ENCODE measurements at regions not wholly inside any gene's neighbourhood (a gene's known extent, or its start where the extent isn't known, plus 50 kb on each side); places are given as distances from the start of the nearest gene placed in this dataset.

DNA sequence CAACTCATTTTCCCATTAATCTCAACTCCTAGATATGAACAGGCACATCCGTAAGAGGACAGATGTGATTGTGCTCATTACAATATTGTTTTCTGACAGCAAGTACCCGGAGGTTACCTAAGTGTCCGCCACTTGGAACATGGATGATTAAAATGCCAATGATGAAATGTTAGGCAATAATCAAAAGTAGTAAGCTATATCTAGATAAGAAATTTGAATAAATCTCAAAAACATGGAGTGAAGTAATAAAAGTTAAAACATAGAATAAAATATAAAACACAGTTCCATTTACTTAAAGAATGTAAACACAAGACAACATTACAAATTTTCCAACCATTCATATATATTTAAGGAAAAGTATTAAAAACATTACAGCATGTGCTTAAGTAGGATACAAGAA is 59.2 kb upstream of the LY86 start:
- no peaks in the 10 kb centered on the region for H3K36me3 ChIP-seq (ENCODE audit: control insufficient read depth in 4 of 4, insufficient read depth in 3 of 4, low read depth in 1 of 4, low read length in 3 of 4)
- WGBS: 93% methylated on average over 3 of the region's 3 CpGs
- peaks cover 0 to 4% (median 1%) of the 10 kb centered on the region in 4 donors for H3K9me3 ChIP-seq (ENCODE audit: control insufficient read depth in 4 of 4, low read length in 3 of 4)
- peaks cover 0 to 4% (median 2%) of the 10 kb centered on the region in 4 donors for H3K27me3 ChIP-seq (ENCODE audit: control insufficient read depth in 4 of 4, insufficient read depth in 4 of 4, low read length in 3 of 4)
- no peak overlapping the region for H3K4me3 ChIP-seq (ENCODE audit: low read depth in 1 of 3, low read length in 3 of 3)
- no peak for DNase-seq (ENCODE audit: low spot score)
- no peak overlapping the region for H3K27ac ChIP-seq (ENCODE audit: low read depth in 1 of 2, low read length in 2 of 2)
- H3K4me1 ChIP-seq (ENCODE audit: control insufficient read depth in 4 of 4, insufficient read depth in 4 of 4, low read length in 3 of 4): no peaks in the 10 kb centered on the region
- TF ChIP-seq HNF4A (conservative IDR thresholded peaks at IDR 0.05): no peak
- no peak for TF ChIP-seq GABPA (IDR thresholded peaks at IDR 0.05 in 1 of 2, conservative IDR thresholded peaks at IDR 0.05 in 1 of 2)
- TF ChIP-seq RXRA (IDR thresholded peaks at IDR 0.05): no peak
- TF ChIP-seq TAF1 (conservative IDR thresholded peaks at IDR 0.05): no peak
- TF ChIP-seq YY1 (IDR thresholded peaks at IDR 0.05): no peak
- TF ChIP-seq FOXA2 (IDR thresholded peaks at IDR 0.05): no peak
- TF ChIP-seq, protein P1, sequence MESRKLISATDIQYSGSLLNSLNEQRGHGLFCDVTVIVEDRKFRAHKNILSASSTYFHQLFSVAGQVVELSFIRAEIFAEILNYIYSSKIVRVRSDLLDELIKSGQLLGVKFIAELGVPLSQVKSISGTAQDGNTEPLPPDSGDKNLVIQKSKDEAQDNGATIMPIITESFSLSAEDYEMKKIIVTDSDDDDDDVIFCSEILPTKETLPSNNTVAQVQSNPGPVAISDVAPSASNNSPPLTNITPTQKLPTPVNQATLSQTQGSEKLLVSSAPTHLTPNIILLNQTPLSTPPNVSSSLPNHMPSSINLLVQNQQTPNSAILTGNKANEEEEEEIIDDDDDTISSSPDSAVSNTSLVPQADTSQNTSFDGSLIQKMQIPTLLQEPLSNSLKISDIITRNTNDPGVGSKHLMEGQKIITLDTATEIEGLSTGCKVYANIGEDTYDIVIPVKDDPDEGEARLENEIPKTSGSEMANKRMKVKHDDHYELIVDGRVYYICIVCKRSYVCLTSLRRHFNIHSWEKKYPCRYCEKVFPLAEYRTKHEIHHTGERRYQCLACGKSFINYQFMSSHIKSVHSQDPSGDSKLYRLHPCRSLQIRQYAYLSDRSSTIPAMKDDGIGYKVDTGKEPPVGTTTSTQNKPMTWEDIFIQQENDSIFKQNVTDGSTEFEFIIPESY (IDR thresholded peaks at IDR 0.05): no peak
- TF ChIP-seq, protein P2, sequence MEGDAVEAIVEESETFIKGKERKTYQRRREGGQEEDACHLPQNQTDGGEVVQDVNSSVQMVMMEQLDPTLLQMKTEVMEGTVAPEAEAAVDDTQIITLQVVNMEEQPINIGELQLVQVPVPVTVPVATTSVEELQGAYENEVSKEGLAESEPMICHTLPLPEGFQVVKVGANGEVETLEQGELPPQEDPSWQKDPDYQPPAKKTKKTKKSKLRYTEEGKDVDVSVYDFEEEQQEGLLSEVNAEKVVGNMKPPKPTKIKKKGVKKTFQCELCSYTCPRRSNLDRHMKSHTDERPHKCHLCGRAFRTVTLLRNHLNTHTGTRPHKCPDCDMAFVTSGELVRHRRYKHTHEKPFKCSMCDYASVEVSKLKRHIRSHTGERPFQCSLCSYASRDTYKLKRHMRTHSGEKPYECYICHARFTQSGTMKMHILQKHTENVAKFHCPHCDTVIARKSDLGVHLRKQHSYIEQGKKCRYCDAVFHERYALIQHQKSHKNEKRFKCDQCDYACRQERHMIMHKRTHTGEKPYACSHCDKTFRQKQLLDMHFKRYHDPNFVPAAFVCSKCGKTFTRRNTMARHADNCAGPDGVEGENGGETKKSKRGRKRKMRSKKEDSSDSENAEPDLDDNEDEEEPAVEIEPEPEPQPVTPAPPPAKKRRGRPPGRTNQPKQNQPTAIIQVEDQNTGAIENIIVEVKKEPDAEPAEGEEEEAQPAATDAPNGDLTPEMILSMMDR (IDR thresholded peaks at IDR 0.05; ENCODE audit: low read depth, low read length, missing input control): no peak
- TF ChIP-seq RAD21 (IDR thresholded peaks at IDR 0.05): no peak
- TF ChIP-seq, protein P3, sequence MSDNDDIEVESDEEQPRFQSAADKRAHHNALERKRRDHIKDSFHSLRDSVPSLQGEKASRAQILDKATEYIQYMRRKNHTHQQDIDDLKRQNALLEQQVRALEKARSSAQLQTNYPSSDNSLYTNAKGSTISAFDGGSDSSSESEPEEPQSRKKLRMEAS (IDR thresholded peaks at IDR 0.05): no peak
- H3K9ac ChIP-seq (ENCODE audit: low read depth in 1 of 2, low read length in 2 of 2): no peak overlapping the region

DNA sequence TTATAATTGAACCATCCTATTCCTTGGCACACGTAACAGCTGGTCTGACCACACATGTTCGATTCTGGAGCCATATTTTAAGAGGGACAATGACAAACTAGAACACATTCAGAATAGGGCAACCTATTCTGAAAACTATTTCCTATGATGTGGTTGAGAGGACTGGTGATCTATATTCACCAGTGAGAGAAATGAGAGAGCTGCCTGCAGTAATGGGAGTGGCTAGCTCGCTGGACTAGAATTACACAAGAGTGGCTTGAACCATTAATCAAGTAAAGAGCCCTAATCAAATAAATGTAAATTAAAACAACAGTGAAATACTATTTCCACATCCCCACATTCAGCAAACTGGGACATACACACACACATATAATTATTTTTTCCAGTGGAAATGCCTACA is 55.3 kb upstream of the LY86 start:
- H3K4me1 ChIP-seq (ENCODE audit: control insufficient read depth in 4 of 4, insufficient read depth in 4 of 4, low read length in 3 of 4): no peaks in the 10 kb centered on the region
- no peak overlapping the region for H3K9ac ChIP-seq (ENCODE audit: low read depth in 1 of 2, low read length in 2 of 2)
- DNase-seq (ENCODE audit: low spot score): no peak
- no peak for TF ChIP-seq RAD21 (IDR thresholded peaks at IDR 0.05)
- TF ChIP-seq TAF1 (conservative IDR thresholded peaks at IDR 0.05): no peak
- TF ChIP-seq, protein P4, sequence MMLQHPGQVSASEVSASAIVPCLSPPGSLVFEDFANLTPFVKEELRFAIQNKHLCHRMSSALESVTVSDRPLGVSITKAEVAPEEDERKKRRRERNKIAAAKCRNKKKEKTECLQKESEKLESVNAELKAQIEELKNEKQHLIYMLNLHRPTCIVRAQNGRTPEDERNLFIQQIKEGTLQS (IDR thresholded peaks at IDR 0.05): no peak
- TF ChIP-seq, protein P1 (IDR thresholded peaks at IDR 0.05): no peak
- no peak for TF ChIP-seq SP1 (IDR thresholded peaks at IDR 0.05)
- TF ChIP-seq RXRA (IDR thresholded peaks at IDR 0.05): no peak
- TF ChIP-seq, protein P3 (IDR thresholded peaks at IDR 0.05): no peak
- no peak for TF ChIP-seq HNF4A (conservative IDR thresholded peaks at IDR 0.05)
- no peak for TF ChIP-seq FOXA2 (IDR thresholded peaks at IDR 0.05)
- no peak for TF ChIP-seq YY1 (IDR thresholded peaks at IDR 0.05)
- no peak for TF ChIP-seq FOXA1 (IDR thresholded peaks at IDR 0.05)
- TF ChIP-seq, protein P2 (IDR thresholded peaks at IDR 0.05; ENCODE audit: low read depth, low read length, missing input control): no peak
- TF ChIP-seq, protein P5, sequence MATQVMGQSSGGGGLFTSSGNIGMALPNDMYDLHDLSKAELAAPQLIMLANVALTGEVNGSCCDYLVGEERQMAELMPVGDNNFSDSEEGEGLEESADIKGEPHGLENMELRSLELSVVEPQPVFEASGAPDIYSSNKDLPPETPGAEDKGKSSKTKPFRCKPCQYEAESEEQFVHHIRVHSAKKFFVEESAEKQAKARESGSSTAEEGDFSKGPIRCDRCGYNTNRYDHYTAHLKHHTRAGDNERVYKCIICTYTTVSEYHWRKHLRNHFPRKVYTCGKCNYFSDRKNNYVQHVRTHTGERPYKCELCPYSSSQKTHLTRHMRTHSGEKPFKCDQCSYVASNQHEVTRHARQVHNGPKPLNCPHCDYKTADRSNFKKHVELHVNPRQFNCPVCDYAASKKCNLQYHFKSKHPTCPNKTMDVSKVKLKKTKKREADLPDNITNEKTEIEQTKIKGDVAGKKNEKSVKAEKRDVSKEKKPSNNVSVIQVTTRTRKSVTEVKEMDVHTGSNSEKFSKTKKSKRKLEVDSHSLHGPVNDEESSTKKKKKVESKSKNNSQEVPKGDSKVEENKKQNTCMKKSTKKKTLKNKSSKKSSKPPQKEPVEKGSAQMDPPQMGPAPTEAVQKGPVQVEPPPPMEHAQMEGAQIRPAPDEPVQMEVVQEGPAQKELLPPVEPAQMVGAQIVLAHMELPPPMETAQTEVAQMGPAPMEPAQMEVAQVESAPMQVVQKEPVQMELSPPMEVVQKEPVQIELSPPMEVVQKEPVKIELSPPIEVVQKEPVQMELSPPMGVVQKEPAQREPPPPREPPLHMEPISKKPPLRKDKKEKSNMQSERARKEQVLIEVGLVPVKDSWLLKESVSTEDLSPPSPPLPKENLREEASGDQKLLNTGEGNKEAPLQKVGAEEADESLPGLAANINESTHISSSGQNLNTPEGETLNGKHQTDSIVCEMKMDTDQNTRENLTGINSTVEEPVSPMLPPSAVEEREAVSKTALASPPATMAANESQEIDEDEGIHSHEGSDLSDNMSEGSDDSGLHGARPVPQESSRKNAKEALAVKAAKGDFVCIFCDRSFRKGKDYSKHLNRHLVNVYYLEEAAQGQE (IDR thresholded peaks at IDR 0.05): no peak
- H3K9me3 ChIP-seq (ENCODE audit: control insufficient read depth in 4 of 4, low read length in 3 of 4): peaks cover 0 to 4% (median 1%) of the 10 kb centered on the region in 4 donors
- no peak overlapping the region for H3K4me3 ChIP-seq (ENCODE audit: low read depth in 1 of 3, low read length in 3 of 3)
- 69% methylated on average over 3 of the region's 3 CpGs for WGBS
- peaks cover 0 to 8% (median 0%) of the 10 kb centered on the region in 4 donors for H3K27me3 ChIP-seq (ENCODE audit: control insufficient read depth in 4 of 4, insufficient read depth in 4 of 4, low read length in 3 of 4)
- no peak overlapping the region for H3K27ac ChIP-seq (ENCODE audit: low read depth in 1 of 2, low read length in 2 of 2)
- H3K36me3 ChIP-seq (ENCODE audit: control insufficient read depth in 4 of 4, insufficient read depth in 3 of 4, low read depth in 1 of 4, low read length in 3 of 4): no peaks in the 10 kb centered on the region

All from liver (tissue), 8 donors.